ENCODE measurements at regions not wholly inside any gene's neighbourhood (a gene's known extent, or its start where the extent isn't known, plus 50 kb on each side); places are given as distances from the start of the nearest gene placed in this dataset.

DNA sequence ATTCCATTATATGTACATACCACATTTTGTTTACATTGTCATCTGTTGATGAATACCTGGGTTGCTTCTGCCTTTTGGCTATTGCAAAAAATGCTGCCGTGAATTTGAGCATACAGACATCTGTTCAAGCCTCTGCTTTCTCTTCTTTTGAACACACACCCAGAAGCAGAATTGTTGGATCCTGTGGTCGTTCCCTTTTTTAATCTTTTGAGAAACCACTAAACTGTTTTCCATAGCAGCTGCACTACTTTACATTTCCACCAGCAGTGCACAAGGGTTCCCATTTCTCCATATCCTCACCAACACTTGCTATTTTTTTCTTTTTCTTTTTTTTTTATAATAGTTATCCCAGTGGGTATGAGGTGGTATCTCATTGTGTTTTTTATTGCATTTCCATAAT, 123.5 kb downstream of the TEX29 start:
- Histone ChIP-seq H3K36me3 (no peaks in the 10 kb centered on the region), H3K9me3 (peaks cover 6% of the 10 kb centered on the region), H3K27me3 (peaks cover 18% of the 10 kb centered on the region), H3K4me3 (no peak overlapping the region), H3K27ac (no peak overlapping the region), H3K4me1 (no peaks in the 10 kb centered on the region)
- ATAC-seq, result no peak
- no peak for DNase-seq
- TF ChIP-seq, protein P1, sequence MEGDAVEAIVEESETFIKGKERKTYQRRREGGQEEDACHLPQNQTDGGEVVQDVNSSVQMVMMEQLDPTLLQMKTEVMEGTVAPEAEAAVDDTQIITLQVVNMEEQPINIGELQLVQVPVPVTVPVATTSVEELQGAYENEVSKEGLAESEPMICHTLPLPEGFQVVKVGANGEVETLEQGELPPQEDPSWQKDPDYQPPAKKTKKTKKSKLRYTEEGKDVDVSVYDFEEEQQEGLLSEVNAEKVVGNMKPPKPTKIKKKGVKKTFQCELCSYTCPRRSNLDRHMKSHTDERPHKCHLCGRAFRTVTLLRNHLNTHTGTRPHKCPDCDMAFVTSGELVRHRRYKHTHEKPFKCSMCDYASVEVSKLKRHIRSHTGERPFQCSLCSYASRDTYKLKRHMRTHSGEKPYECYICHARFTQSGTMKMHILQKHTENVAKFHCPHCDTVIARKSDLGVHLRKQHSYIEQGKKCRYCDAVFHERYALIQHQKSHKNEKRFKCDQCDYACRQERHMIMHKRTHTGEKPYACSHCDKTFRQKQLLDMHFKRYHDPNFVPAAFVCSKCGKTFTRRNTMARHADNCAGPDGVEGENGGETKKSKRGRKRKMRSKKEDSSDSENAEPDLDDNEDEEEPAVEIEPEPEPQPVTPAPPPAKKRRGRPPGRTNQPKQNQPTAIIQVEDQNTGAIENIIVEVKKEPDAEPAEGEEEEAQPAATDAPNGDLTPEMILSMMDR (IDR thresholded peaks at IDR 0.05), result no peak
- intact Hi-C loops (cut with DNase I), result no loop called here

DNA sequence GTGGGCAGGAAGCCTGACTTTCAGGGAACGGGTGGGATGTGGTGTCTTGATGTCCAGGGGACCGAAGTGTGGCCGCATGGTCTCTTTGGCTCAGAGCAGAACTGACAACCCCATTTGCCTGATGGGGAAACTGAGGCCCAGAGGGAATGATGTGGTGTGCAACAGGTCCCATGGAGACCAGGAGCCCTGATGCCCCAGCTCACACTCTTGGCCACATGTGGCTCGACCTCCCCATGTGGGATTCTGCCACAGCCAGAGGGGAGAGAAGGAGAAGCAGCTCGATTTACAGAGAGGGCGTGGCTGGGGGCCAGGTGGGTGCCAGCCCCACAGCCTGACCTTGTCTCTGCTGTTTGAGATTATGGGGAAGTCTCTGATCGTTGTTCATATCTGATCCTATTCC, 128.1 kb downstream of the TEX29 start:
- H3K9me3 ChIP-seq, result peaks cover 6% of the 10 kb centered on the region
- no peak overlapping the region for H3K27ac ChIP-seq
- peaks cover 18% of the 10 kb centered on the region for H3K27me3 ChIP-seq

DNA sequence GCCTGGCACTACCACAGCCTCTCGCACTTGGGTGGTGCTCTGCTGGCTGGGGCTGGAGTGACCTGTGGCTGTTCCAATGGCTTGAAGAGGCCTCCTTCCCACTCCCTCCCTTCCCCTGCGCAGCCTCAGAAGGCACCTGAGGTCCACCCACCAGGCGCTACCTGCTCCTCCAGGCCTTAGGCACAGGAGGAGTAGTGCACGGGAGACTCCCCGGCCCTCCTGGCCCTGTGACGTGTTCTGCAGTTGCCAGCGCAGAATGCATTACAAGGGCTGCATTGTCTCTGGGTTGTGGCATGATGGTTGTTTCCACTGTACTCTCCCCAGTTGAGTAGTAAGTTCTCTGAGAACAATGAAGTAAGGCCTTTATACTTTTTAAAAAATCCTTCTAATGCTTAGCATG, 128.6 kb downstream of the TEX29 start:
- intact Hi-C loops (cut with DNase I), result no loop called here
- DNase-seq, result no peak
- Histone ChIP-seq H3K4me1 (no peaks in the 10 kb centered on the region), H3K36me3 (no peaks in the 10 kb centered on the region), H3K4me3 (no peak overlapping the region), H3K9me3 (peaks cover 6% of the 10 kb centered on the region), H3K27ac (no peak overlapping the region), H3K27me3 (peaks cover 18% of the 10 kb centered on the region)
- TF ChIP-seq, protein P1 (IDR thresholded peaks at IDR 0.05), result no peak
- no peak for ATAC-seq

More for the DNA sequence above, 128.1 kb downstream of the TEX29 start:
- Histone ChIP-seq H3K4me1 (no peaks in the 10 kb centered on the region), H3K4me3 (no peak overlapping the region), H3K36me3 (no peaks in the 10 kb centered on the region)
- no peak for ATAC-seq
- TF ChIP-seq, protein P1 (IDR thresholded peaks at IDR 0.05), result no peak
- intact Hi-C loops (cut with DNase I), result no loop called here
- DNase-seq, result no peak

GRCh38 chr13:111451402-111451801, 131.0 kb downstream of the TEX29 start:
- no peak overlapping the region for H3K4me3 ChIP-seq
- peaks cover 10% of the 10 kb centered on the region for H3K27me3 ChIP-seq
- no peak for ATAC-seq
- intact Hi-C loops (cut with DNase I), result no loop called here
- no peak for DNase-seq
- H3K27ac ChIP-seq, result no peak overlapping the region
- peaks cover 5% of the 10 kb centered on the region for H3K9me3 ChIP-seq
- TF ChIP-seq, protein P1 (IDR thresholded peaks at IDR 0.05), result no peak
- no peaks in the 10 kb centered on the region for H3K36me3 ChIP-seq
- no peaks in the 10 kb centered on the region for H3K4me1 ChIP-seq

DNA sequence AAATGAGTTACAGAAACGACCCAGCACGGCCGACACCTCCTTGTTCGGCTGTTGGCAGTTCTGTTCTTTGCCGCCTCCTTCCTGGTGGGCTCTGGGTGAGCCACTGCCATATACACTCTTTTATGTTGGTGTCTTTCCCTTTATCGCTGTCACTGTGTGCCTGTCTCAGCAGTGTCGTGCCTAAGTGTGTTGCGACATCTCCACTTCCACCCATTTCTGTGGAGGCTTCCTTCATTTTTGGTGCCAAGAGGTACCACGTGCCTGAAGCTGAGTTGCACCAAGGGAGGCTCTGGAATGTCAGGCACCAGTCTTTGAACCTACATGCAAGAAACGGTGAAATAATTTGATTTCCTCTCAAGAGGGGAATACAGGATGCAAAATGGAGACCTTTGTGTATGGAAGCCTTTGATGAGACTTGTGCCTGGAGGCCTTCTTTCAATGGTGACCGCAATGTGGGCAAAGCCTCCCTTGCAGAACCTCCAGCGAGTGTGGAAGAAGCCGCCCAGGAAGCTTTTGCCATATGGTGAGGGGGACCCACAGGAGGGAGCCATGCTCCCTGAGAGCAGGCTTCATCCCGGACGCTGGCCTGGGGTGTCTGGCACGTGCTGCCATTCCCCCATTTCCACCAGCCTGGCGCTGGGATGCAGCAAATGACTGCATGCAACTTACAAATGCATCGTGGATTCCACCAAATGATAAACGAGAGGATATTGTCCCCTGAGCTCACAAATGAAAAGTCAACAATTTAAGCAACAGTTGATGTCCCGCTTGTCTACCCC, 136.2 kb downstream of the TEX29 start:
- ATAC-seq (no peak), DNase-seq (no peak)
- no peaks in the 10 kb centered on the region for H3K4me1 ChIP-seq
- no peak overlapping the region for H3K27ac ChIP-seq
- H3K9me3 ChIP-seq, result no peaks in the 10 kb centered on the region
- no peaks in the 10 kb centered on the region for H3K36me3 ChIP-seq
- intact Hi-C loops (cut with DNase I), result no loop called here
- H3K4me3 ChIP-seq, result no peak overlapping the region
- peaks cover 4% of the 10 kb centered on the region for H3K27me3 ChIP-seq
- TF ChIP-seq, protein P1 (IDR thresholded peaks at IDR 0.05), result no peak

Data from upper lobe of right lung (tissue), 1 donor.